HG03378 (cell line): ENCODE measurements at regions not wholly inside any gene's neighbourhood (a gene's known extent, or its start where the extent isn't known, plus 50 kb on each side); places are given as distances from the start of the nearest gene placed in this dataset.
"Not testable (repeated sequence)": the region's sequence is repeated elsewhere in the genome, so short reads cannot be mapped to it uniquely, and the experiment has no call there.

Experiments
- ATAC-seq: cut with Tn5 transposase; IDR thresholded peaks from one replicate; pipeline ENCODE4 v1.9.1; 2021; ENCODE audit warnings: mild to moderate bottlenecking, moderate library complexity; ENCODE audit not compliant: unreplicated experiment

DNA sequence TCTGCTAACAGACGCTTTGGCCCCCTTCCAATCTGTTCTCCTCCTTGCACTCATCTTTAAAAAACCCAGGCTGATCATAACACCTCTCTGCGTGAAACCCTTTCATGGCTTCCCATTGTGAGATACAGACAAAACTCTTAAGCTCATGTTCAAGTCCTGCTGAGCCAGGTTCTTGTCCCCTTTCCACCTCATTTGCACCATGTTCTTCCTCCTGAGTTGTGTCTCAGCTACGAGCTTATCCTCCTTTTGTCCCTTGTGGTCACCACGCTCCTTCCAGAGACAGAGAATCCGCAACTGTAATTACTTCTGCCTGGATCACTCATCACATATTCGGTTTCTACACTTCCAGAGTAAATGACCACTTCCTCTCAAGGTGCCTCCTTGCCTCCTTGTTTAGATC lies 238.8 kb downstream of the ACTR3 start:
- no peak for ATAC-seq

DNA sequence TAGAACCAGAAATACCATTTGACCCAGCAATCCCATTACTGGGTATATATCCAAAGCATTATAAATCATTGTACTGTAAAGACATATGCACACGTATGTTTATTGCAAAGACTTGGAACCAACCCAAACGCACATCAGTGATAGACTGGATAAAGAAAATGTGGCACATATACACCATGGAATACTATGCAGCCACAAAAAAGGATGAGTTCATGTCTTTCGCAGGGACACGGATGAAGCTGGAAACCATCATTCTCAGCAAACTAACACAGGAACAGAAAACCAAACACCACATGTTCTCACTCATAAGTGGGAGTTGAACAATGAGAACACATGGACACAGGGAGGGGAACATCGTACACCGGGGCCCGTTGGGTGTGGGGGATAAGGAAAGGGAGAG lies 242.2 kb downstream of the ACTR3 start:
- not testable (repeated sequence) for ATAC-seq

DNA sequence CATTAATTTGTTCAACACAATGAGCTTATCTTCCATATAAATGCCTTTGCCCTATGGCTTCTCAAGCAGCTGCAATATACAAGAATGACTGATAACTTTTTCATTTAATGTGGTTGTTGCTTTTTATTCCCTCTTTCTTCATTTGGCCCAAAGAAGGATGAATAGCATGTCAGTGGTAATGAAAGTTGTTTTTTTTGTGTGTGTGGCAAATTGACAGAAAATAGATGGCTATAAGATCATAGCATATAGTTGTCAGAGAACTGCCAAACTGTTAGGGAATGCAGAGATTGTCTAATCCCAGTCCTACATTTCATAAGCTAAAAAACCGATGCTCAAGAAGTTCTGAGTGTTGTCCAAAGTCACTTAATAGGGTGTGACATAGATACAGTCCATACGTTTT lies 244.3 kb downstream of the ACTR3 start:
- no peak for ATAC-seq

DNA sequence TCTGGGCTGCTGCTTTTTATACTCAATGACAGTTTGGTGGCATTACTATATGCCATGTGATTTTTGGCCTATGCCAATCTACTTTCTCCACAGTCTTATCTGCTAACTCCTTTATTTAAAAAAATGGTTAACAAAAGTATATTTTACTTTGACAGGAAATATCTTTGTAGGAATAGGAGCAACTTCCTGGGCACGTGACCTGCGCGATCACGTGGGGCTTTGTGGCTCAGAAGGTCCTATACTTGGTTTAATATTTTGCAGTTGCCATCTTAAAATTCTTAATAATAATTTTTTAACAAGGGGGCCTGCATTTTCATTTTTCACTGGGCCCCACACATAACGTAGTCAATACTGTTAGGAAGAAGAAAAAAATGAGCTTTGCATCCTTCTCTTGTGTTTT lies 249.7 kb downstream of the ACTR3 start:
- ATAC-seq = no peak

DNA sequence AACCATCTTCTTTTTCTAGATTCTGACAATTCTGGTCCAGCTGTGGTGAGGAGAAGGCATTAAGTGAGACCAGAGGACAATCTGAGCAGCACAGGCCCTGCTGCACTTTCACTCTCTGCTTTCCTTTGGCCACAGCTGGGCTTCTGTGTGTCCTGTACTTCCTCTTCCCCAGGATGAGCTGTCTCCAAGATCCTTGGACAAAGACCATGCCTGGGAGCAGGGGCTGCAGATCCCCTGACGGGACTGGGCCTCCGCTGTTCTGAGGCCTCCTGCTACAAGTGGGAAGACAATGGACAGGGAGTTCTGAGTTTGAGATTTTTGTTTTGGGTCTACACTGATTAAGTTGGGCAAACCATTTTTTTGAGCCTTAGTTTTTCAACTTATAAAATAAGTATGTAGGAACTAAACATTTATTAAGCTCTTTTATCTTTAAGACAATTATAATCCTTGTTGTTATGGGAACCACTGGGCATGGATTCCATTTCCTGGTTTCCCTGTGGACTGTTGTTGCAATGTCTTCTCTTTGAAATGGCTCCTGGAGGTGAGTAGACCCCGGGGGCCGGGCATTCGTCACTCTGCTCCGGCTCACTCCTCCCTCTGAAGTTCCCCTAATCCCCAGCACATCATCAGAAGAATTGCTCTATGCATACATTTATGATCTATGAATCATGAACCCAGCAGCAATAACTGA lies 266.6 kb downstream of the ACTR3 start:
- ATAC-seq = no peak

DNA sequence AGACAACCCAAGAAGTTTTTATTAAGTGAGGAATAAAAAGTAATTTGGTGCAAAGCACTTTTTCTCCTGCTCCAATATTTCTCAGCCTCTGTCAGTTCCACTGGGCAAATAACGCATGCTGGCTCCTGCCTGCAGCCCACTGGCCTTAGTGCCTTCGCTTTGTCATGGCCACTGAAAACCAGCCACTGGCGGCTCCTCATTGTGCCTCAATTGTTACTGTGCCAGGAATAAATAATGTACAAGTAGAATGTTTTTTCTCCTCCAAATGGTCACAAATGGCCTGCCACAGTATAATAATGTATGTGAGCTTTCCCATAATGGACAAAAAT lies 267.1 kb downstream of the ACTR3 start:
- no peak for ATAC-seq

DNA sequence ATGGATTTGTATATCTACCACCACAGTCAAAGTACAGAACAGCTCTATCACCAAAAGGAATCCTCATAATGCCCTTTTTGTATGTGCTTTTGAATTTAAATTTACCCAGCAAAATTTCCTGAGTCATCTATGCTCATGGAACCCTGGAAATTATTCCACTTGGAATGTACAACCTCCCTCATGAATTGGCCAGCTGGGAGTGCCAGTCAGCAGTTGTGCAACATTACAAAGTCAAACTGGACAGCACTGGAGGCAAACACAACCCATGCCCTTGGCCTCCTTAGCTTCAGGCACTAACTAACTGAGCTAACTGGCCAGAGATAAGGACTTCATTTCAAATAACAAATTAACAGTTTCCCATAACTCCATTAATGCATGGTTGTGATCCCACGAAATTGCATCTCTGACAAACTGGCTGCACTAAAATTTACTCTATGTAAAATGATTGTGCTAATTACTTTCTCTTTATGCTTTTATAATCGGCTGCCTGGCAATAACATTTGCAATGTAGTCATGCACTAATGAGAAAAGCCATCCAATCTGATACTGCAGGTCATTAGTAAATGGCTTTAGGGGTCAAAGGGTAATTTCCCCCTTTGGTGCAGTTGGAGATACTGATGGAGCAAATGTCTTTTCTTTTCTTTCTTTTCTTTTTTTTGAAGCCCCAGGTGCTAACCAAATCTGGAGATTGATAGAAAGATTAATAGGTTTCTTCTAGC lies 270.5 kb downstream of the ACTR3 start:
- ATAC-seq = no peak

DNA sequence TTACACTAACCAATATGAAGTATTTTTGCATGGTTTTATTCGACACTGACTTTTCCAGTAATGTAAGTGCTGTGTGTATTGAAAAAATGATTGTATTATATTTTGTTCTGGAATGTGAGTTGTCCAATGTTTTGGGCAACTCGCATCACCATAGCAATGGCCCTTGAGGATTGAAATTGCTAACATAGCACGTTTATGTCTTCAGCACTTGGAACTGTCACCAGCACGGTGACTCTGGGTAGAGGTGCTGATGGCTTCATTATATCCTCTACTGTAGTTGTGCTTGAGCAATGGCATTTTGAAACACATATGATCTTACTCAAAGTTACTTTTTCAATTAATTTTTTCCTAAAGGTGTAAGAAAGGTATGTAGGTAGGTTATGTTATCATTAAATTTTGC lies 271.5 kb downstream of the ACTR3 start:
- no peak for ATAC-seq

DNA sequence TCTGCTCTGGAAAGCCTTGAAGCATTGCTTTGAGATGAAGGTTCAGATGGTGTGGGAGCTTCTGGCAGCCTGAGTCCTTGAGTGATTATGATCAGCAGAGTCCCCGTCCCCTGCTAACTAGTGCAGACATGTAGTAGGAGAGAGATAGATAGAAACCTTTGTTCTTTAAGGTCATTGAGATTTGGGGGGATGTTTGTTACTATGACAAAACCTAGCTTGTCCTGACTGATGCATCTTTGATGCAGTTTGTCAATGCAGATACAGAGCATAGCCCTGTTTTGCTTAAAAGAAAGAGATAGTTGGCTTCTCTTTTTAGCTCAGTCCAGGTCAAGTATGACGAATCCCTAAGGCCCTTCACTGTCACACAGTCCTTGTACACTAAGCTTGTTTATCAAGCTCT lies 274.6 kb upstream of the DPP10 start:
- no peak for ATAC-seq

DNA sequence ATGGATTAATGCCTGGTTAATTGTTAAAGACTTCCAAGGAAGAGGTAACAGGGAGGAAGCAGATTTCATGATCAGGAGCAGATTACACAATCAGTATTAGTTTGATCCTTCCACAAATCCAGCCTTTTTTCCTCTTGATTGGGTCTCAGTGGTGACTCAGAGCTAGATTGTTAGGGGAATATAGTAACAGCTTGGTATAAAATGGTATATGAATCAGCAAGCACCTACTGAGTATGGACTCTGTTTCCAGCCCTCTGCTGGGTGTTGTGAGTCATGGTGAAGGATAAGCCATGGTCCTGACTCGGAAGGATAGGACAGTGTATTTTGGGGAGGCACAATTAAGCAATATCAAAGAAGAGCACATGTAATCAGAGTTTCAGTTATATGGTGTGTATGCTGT lies 272.4 kb upstream of the DPP10 start:
- no peak for ATAC-seq

DNA sequence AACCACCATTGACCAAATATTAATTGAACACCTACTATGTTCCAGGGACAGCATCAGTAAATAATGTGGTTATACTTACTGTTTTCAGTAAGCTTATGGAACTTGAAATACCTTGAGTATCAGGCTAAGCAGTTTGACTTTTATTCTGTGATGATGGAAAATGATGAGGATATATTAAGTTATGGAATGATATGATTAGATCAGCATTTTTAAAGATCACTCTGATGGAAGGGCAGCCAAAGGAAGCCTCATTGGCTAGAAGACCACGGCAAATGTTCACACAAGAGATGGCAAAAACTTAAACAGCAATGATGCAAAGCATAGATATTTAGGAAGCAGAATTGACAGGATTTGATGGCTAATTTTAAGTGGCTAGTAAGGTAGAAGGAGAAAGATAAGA lies 266.9 kb upstream of the DPP10 start:
- no peak for ATAC-seq

DNA sequence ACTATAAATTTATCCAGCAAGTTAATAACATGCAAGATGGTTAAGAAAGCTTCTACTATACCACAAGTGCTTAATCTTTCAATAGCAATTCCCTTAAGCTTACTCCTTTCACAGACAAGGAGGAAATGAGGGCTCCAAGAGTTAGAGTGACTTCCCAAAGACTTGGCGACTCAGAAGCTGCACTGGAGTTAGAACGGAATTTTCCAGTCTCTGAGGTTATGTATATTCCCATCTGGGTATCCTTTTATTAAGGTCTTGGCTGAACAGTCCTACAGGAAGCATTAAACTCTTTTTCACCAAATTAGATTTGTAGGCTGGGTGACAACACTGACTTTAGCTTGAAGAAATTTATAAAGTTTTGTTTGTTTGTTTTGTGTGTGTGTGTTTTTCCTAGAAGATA lies 256.9 kb upstream of the DPP10 start:
- no peak for ATAC-seq

DNA sequence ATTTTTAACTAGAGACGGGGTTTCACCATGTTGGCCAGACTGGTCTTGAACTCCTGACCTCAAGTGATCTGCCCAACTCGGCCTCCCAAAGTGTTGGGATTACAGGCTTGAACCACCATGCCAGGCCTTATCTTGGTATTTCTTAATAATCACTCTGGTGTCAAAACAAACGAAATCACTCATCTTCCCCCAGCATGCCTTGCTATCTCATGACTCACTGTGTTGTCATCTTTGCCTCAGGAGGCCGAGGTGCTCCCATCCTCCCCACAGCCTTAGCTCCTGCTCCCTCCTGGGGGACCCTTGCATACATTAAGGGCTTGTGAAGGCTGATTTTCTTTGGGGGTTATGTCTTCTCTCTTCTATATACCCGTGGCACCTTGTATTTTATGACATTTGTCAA lies 250.1 kb upstream of the DPP10 start:
- no peak for ATAC-seq

DNA sequence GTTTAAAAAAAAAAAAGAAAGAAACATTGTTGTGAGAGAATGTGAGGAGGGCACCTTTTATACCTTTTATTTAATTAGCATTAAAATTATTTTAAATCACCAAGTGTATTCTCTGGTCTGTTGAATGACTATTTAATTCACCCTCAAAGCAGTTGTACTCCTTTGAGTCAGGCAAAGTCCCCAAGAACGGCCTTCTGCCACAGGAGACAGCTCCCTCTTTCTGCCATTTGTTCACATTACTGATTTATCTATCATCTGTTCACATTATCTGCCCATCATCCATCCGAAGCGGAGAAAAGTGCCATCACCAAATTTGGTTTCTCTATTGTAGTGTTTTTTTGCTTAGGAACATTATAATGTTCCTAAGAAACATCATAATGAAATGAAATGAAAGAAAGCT lies 240.7 kb upstream of the DPP10 start:
- ATAC-seq = no peak

DNA sequence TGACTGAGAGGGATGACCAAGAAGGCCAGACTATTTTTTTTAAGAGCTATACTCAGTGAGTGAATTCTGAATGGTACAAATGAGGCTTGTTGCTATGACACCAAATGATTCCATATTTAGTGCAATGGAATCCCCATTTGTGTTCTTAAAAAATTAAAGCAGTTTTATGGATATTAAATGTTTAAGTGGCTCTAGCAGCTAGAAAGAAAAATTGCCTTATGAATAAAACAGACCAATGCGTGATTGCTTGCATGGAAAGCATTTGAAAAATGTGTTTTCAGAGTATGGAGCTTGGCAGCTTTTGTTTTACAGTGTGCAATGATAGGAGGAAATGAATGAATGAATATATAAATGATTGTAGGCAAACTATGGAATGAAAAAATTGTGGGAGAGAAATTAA lies 238.8 kb upstream of the DPP10 start:
- no peak for ATAC-seq

DNA sequence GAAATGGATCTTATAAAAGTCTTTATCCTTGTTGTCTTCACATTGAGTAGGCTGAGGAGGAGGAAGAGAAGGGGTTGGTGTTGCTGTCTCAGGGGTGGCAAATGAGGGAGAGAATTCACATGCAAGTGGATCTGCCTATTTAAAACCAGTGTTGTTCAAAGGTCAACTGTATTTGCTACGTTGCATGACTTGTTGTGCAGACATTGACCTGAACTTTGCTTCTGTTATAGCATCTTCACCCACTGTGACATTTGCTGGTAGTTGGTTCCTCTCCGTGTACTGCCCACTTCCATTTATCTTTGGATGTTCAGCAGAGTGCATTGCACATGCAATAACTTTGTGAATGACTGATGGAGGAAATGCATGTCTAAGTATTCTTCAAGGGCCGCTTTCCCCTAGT lies 228.6 kb upstream of the DPP10 start:
- no peak for ATAC-seq

DNA sequence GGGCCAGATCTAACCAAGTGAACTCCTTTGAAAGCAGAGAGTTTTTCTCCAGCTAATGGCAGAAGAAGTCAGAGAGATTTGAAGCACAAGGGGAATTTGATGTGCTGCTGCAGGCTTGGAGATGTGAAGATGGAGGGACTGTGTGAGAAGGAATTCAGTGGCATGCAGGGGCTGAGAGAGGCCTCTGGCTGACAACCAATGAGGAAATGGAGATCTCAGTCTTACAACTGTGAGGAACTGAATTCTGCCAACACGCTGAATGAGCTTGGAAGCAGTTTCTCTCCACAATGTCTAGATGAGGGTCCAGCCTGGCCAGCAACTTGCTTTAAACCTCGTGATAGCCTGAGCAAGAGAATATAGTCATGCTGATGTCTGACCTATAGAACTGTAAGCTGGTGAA lies 224.1 kb upstream of the DPP10 start:
- no peak for ATAC-seq

DNA sequence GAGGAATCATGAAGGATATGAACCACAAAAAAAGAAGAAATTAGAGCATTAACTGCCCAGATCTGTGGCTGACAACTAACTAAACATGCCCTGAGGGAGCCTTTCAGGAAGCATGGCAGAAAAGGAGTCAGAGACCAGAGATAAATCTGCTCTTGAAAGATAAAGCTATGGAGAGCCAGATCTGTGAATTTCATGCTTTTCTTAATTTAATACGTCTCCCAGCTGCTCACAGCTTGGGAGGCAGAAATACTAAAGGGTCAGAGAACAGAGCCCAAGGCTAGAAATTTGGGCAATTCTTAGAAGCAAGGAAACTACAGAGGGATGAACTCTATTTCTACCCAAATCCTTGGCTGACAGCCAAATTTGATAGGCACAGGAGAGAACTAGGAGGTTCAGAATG lies 223.0 kb upstream of the DPP10 start:
- no peak for ATAC-seq

DNA sequence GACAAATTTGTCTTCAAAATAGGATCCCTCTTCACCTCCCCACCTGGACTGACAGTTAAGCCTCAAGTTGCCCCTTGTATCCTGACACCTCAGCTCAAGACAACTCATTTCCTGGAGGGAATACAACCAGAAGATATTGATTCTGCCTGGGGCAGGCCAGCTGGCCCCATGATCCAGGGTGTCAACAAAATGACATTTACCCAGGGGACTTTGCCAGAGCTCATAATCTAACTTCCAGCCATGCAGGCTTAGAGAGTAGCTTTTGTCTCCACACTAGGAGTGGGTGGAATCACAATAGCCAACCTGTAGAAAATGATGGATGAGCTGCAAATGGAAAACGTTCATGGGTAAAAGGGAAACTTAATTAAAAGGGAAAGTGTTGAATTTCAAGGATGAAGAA lies 220.1 kb upstream of the DPP10 start:
- no peak for ATAC-seq

DNA sequence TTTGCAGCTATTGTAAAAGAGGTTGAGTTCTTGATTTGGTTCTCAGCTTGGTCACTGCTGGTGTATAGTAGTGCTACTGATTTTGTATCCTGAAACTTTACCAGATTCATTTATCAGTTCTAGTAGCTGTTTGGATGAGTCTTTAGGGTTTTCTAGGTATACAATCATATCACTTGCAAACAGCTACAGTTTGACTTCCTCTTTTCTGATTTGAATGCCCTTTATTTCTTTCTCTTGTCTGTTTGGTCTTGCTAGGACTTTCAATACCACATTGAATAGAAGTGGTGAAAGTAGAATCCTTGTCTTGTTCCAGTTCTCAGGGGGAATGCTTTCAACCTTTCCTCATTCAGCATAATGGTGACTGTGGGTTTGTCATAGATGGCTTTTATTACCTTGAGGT lies 210.5 kb upstream of the DPP10 start:
- ATAC-seq = no peak

DNA sequence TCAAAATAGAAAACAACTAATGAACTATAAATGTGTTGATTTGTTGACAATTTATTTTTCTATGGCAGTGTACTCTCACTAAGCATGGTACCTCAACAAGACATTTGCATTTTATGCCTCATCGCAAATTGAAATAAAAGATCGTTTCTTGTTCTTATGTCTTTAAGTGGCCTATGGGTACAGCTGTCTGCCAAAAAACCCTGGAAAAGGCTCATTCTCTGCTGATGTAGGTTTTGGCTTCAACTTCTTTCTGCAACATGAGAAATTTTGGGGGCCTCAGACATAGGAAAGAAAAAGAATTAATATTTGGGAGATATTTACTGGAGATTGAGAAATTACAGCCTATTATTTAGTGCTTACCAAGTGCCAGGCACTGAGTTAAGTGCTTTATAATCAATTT lies 205.1 kb upstream of the DPP10 start:
- no peak for ATAC-seq

DNA sequence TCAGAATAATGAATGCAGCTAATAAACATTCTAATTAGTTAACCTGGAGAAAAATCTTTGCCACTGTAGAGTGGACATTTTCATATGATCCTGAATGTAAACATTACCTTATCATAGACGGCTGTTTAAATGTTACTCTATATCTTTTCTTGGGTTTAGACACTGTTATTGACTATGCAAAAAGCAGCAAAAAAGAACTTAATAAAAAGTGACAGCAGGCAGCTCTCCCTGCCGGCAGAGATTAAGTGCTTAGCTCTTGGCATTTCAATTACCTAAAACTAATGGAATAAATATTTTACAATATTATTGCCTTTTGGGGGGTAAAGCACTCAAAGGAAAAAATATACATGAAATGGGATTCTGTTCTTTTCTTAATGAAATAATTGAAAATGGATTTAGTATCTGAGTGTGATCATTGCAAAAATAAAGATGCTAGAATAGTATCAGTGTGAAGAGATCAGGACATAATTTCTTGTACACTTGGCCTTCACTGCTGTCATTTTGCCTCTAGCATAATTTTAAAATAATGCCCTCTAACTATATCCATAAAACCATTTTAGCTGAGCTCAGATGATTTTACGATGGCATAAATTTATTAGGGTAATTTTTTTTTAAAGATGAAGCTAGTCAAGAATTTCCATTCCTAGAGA lies 203.4 kb upstream of the DPP10 start:
- ATAC-seq = no peak

DNA sequence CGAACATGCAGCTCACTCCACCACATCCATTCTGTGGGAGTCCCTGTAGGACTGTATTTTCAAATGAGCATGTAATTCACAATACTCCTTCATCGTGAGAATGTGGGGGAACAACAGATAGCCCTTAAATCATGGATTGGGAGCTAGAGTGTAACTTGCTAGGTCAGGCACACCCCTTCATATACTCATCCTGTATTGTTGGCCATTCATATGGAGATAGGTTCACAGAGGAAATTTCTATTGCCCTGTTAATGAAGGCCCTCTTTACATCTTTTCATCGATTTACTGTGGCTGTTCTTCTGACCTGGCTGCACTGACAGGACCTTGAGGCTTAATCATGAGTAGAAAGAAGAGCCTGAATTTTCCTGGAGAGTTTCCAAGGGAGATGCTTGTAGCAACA lies 193.8 kb upstream of the DPP10 start:
- ATAC-seq = no peak
